ENCODE measurements at regions not wholly inside any gene's neighbourhood (a gene's known extent, or its start where the extent isn't known, plus 50 kb on each side); places are given as distances from the start of the nearest gene placed in this dataset.

- no peak for DNase-seq (ENCODE audit: low read depth in 1 of 2, low spot score in 1 of 2)
Observed at GRCh38 chr13:106383791-106384190, 151.7 kb downstream of the EFNB2 start.

GRCh38 chr13:106382534-106382933 lies 152.9 kb downstream of the EFNB2 start:
- no peak for DNase-seq (ENCODE audit: low read depth in 1 of 2, low spot score in 1 of 2)

DNA sequence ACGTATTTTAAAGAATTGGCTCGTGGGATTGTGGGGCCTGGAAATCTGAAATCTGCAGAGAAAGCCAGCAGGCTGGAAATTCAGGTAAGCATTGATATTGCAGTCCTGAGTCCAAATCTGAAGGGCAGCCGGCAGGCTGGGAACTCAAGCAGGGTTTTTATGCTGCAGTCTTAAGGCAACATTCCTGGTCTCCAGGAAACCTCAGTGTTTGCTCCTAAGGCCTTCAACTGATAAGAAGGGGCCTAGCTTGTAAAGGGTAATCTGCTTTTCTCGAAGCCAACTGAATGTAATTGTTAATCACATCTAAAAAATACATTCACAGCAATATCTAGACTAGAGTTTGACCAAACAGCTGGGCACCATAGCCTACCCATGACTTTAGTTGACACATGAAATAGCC lies 154.4 kb downstream of the EFNB2 start:
- no peak for DNase-seq (ENCODE audit: low read depth in 1 of 2, low spot score in 1 of 2)

GRCh38 chr13:106377931-106378662 lies 157.4 kb downstream of the EFNB2 start:
- no peak for DNase-seq (ENCODE audit: low read depth in 1 of 2, low spot score in 1 of 2)

- no peak for DNase-seq (ENCODE audit: low read depth in 1 of 2, low spot score in 1 of 2)
Observed at GRCh38 chr13:106377341-106377740, 158.1 kb downstream of the EFNB2 start.

GRCh38 chr13:106376401-106377112 lies 158.9 kb downstream of the EFNB2 start:
- no peak for DNase-seq (ENCODE audit: low read depth in 1 of 2, low spot score in 1 of 2)

DNA sequence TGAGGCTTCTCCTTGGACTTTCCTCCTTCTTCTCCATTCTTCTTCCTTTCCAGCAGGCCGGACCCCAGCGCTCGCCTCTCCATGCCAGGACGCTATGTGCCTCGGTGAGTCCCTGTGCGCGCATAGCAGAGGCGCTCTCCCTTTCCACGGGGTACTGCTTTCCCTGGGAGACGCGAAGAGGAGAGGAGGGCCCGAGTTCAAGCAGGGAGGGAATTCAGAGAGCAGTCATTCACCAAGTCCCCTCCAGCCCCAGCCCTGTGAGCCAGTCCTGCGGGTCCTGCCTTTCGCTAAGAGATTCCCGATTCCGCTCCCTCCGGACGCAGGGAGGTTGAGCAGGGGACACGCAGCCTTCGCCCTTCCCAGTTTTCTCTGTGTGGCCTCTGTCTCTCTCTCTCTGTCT lies 160.4 kb downstream of the EFNB2 start:
- DNase-seq (ENCODE audit: low read depth in 1 of 2, low spot score in 1 of 2), result no peak

GRCh38 chr13:106374631-106375030 lies 160.8 kb downstream of the EFNB2 start:
- DNase-seq (ENCODE audit: low read depth in 1 of 2, low spot score in 1 of 2), result no peak

GRCh38 chr13:106373989-106374572 lies 161.4 kb downstream of the EFNB2 start:
- DNase-seq (ENCODE audit: low read depth in 1 of 2, low spot score in 1 of 2), result no peak

DNA sequence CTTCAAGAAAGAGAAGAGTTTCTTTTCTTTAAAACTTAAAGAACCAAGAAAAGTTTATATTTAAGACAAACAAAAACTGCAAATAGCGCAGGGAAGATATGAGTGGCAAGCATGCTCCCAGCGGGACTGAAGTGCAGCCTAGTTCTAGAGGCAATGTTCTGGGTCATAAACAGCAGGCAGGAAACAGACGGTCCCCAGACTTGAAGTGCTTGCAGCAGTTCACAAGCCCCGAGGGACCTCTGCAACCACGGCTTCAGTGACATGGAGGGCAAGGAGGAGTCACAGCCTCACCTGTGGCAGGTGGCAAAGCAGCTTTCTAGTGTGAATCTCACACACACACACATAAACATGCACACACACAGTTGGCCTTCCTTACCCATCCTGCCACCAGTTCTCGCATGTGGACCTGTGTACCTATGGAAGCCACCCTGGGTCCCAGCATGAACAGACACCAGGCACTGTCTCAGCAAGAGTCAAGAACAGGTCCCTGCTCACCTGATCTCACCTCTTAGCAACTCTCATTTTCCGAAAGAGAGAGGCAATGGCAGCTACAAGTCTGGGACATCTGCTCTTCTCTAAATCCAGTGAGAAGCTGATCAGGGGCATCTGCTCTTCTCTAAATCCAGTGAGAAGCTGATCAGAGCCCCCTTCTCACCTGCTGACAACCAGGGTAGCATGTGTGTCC lies 162.0 kb downstream of the EFNB2 start:
- DNase-seq (ENCODE audit: low read depth in 1 of 2, low spot score in 1 of 2), result no peak

GRCh38 chr13:106372199-106373155 lies 163.0 kb downstream of the EFNB2 start:
- no peak for DNase-seq (ENCODE audit: low read depth in 1 of 2, low spot score in 1 of 2)

- DNase-seq (ENCODE audit: low read depth in 1 of 2, low spot score in 1 of 2), result no peak
Observed at GRCh38 chr13:106371024-106371423, 164.4 kb downstream of the EFNB2 start.

- no peak for DNase-seq (ENCODE audit: low read depth in 1 of 2, low spot score in 1 of 2)
Observed at GRCh38 chr13:106369858-106370257, 165.6 kb downstream of the EFNB2 start.

GRCh38 chr13:106369091-106369490 lies 166.4 kb downstream of the EFNB2 start:
- no peak for DNase-seq (ENCODE audit: low read depth in 1 of 2, low spot score in 1 of 2)

- no peak for DNase-seq (ENCODE audit: low read depth in 1 of 2, low spot score in 1 of 2)
Observed at GRCh38 chr13:106367361-106367971, 168.0 kb downstream of the EFNB2 start.

DNA sequence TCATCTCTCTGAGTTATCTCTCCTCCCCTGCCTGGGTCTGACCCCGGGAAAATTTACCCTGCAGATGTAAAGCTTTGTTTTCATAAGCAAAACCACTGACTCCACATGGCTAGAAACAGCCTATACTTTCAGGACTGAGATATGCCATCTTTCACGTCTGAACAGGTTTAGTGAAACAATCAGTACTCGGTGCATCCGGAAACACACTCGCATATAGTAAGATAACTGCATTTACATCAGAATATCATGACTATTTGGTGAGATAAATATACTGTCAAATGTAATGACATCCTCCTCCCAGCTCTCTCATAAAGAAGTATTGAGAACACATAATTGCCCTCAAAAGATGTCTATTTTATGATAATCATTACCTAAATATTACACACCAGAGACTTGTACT lies 172.8 kb downstream of the EFNB2 start:
- DNase-seq (ENCODE audit: low read depth in 1 of 2, low spot score in 1 of 2), result no peak

DNA sequence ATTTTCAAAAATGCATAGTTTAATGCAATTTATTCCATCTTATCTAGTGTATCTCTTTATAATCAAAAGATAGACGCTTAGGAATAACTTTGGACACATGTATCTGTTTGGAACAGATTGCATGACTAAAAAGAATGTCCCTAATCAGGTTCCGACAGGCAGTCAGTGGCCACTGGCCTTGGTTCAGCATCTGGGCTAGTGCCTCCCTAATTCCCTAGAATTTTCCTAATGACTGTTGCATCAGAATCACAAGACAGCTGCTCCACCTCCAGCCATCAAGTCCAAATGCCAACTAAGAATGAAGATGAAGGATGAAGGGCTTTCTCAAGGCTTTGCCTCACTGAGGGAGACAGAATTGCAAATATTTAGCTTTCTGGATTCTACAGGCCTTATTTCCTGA lies 173.8 kb downstream of the EFNB2 start:
- DNase-seq (ENCODE audit: low read depth in 1 of 2, low spot score in 1 of 2), result no peak

DNA sequence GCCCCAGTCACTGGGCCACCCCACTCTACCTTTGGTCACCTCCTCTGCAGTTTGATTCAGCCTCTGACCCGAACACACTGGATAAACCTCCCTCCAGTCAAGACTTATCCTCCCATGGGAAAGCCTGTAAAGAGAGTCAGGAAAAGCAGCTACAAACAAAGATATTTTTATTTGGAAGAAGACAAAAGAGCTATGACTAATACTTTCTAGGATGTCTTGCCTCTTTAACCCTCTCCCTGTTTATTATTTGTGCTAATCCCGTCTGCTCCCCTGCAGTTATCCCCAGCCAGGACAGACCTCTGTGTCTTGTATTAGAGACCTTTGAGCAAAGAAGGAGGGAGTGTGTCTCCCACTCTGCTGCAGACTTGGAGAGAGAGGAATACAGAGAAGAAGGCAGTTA lies 178.3 kb downstream of the EFNB2 start:
- DNase-seq (ENCODE audit: low read depth in 1 of 2, low spot score in 1 of 2), result no peak

GRCh38 chr13:106355866-106356265 lies 179.6 kb downstream of the EFNB2 start:
- no peak for DNase-seq (ENCODE audit: low read depth in 1 of 2, low spot score in 1 of 2)

GRCh38 chr13:106354961-106355360 lies 180.5 kb downstream of the EFNB2 start:
- DNase-seq (ENCODE audit: low read depth in 1 of 2, low spot score in 1 of 2), result no peak
